Head of caudate nucleus (tissue), 42 donors: ENCODE measurements at regions not wholly inside any gene's neighbourhood (a gene's known extent, or its start where the extent isn't known, plus 50 kb on each side); places are given as distances from the start of the nearest gene placed in this dataset.
"Not testable (repeated sequence)": the region's sequence is repeated elsewhere in the genome, so short reads cannot be mapped to it uniquely, and the experiment has no call there.

Source experiments
- DNase-seq, 42 donors: peaks; one replicate each; pipeline versions ENCODE4 v3.0.0 to v3.0.0-alpha.2; 2020 to 2021; ENCODE audit warnings: mixed read lengths in 7 of 42
- intact Hi-C: fragments of 100-400 bp; cut with DNase I; formaldehyde crosslinking; loops from one replicate; pipeline ENCODE4 v1.15.0; 2022

GRCh38 chr1:188986745-188987417, 1490.8 kb downstream of the BRINP3 start:
- DNase-seq = no peak

GRCh38 chr1:188988589-188988988, 1489.1 kb downstream of the BRINP3 start:
- no peak for DNase-seq

More at GRCh38 chr1:188986745-188987417, 1490.8 kb downstream of the BRINP3 start:
- intact Hi-C loops = no loop called here

GRCh38 chr1:188991221-188991930, 1486.3 kb downstream of the BRINP3 start:
- no peak for DNase-seq
- intact Hi-C loops = no loop called here

More at GRCh38 chr1:188988589-188988988, 1489.1 kb downstream of the BRINP3 start:
- intact Hi-C loops = no loop called here

DNA sequence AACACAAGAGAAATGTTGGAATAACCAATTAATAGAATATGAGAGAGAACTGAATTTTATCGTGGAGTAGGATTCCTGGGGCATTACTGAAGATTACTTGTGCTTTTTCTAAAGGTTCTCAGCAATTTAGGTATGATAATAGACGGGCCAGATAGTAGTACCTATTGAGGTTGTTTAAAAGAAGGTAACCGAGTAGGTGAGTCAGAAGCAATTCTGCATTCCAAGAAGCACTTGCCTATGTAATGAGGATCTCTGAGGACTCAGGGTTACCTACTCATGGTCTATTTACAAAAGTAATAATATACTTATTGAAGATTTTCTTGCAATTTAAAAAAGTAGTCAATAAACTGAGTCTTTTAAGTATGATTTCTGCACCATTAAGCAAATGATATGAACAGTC, 1469.8 kb downstream of the BRINP3 start:
- DNase-seq = no peak
- intact Hi-C loops = no loop called here

- intact Hi-C loops = no loop called here
- no peak for DNase-seq
Observed at GRCh38 chr1:189021577-189021976, 1456.1 kb downstream of the BRINP3 start.

- no peak for DNase-seq
- intact Hi-C loops = no loop called here
Observed at GRCh38 chr1:189022015-189022414, 1455.6 kb downstream of the BRINP3 start.

DNA sequence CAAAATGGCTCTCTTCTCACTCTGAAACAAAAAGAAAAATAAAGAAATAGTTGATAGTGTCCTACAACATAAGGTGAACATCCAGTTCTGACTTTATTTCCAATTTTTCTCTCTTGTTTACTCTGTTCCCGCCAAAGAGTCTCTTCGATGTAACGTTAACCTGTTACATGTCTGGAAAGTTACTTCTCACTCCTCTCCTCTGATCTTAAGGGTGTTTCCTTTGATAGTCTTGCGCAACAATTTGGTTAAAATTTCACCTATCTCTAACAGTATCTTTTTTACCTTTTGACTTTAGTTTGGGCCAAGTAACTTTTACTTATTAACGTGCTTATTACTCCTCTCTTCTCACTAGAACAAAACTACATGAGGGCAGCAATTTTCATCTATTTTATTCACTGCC, 1450.2 kb downstream of the BRINP3 start:
- DNase-seq = no peak
- intact Hi-C loops = no loop called here

- DNase-seq = no peak
- intact Hi-C loops = no loop called here
Observed at GRCh38 chr1:189033169-189033568, 1444.5 kb downstream of the BRINP3 start.

- DNase-seq = no peak
- intact Hi-C loops = no loop called here
Observed at GRCh38 chr1:189036628-189037027, 1441.0 kb downstream of the BRINP3 start.

DNA sequence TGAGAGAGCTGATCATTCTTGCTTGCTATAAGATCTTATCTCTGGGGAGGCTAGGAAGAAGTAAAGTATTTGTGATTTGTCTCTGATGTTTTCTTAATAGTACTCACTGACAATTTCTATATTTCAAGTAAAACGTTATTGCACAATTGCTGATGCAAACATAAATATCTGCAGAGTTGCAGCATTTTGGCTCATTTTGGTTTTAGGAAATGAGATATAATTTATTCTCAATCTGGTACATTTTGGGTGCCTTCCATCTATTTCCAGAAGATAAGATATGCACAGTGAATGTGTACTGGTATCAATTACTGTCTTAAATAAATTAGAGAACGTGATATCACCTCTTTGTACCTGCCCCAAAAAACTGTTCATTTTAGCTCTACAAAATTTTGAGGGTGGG, 1431.5 kb downstream of the BRINP3 start:
- no peak for DNase-seq
- intact Hi-C loops = no loop called here

- no peak for DNase-seq
- intact Hi-C loops = no loop called here
Observed at GRCh38 chr1:189084811-189085210, 1392.9 kb downstream of the BRINP3 start.

- intact Hi-C loops = no loop called here
- no peak for DNase-seq
Observed at GRCh38 chr1:189103956-189104355, 1373.7 kb downstream of the BRINP3 start.

- no peak for DNase-seq
- intact Hi-C loops = no loop called here
Observed at GRCh38 chr1:189117072-189117770, 1360.4 kb downstream of the BRINP3 start.

- no peak for DNase-seq
Observed at GRCh38 chr1:189121941-189122340, 1355.7 kb downstream of the BRINP3 start.

GRCh38 chr1:189125694-189126093, 1352.0 kb downstream of the BRINP3 start:
- intact Hi-C loops = no loop called here
- DNase-seq = no peak

More at GRCh38 chr1:189121941-189122340, 1355.7 kb downstream of the BRINP3 start:
- intact Hi-C loops = no loop called here

DNA sequence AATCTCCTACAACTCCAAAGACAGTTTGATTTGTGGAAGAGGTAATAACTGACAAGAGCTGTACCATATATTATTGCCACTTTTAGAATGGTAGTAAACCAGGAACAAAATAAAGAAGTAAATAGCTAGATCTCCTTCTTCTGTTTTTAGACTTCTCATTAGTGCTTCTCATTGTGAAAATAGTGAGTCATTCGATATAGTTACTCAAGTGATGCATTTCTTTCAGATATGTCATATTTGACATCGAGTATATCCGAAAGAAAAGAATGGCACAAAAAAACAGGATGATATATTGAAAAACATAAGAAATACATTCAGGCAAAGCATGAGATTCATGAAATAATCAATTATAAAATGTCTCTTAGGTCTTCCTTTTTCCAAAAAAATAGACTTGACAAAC, 1346.1 kb downstream of the BRINP3 start:
- intact Hi-C loops = no loop called here
- DNase-seq = no peak

- intact Hi-C loops, DNase-seq: not testable (repeated sequence)
Observed at GRCh38 chr1:189139748-189140147, 1337.9 kb downstream of the BRINP3 start.

DNA sequence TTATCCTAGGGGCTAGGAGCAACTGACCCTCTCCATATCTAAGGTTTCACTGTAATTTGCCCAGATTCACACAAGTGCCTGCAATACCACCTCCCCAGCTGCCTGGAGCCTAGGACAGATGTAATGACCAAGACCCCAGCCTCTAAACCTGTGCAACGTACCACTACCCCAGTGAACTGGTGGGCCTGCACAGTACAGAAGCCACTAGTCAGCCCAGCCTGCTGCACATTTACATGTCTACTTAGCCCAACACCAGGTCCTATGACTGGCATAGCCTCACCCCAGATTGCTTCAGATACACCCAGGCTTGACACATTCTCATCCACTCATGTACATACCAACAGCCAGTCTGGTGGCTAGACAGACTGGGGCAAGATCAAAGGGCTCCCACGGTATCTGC, 1336.6 kb downstream of the BRINP3 start:
- DNase-seq = no peak
- intact Hi-C loops = no loop called here

DNA sequence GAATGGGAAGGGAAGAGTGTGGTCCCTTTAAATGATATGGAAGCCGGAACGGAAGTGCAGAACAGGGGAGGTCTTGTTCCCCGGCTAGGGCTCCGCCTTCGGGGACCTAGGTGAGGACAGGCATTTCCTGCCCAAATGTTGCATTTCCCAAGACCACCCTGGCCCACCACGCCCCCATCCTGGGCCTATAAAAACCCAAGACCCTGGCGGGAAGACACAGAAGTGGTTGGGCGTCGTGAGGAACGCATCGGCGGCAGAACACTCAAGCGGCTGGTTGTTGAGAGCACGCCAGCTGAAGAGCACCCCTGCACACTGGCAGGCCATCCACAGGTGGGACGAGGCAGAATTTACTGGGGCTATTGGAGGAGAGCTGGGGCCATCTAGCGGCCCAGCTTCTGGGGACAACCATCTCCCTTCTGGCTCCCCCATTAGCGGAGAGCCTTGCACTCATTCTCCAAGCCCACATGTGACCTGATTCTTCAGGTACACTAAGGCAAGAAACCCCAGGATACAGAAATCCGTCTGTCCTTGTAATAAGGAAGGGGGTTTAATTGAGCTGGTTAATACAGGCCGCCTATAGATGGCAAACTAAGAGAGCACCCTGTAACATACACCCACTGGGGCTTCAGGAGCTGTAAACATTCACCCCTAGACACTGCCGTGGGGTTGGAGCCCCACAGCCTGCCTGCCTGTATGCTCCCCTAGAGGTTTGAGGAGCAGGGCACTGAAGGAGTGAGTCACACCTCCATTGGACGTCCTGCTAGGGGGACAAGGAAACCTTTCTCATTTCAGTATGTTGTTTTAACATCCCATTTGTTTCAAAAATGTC, 1327.9 kb downstream of the BRINP3 start:
- DNase-seq = no peak
- intact Hi-C loops = no loop called here
